AG09309 (cell line): ENCODE measurements at regions not wholly inside any gene's neighbourhood (a gene's known extent, or its start where the extent isn't known, plus 50 kb on each side); places are given as distances from the start of the nearest gene placed in this dataset.
"Not testable (repeated sequence)": the region's sequence is repeated elsewhere in the genome, so short reads cannot be mapped to it uniquely, and the experiment has no call there.

Source experiments
- DNase-seq: peaks from one replicate; pipeline ENCODE4 v3.0.0-alpha.2; 2010; ENCODE audit warnings: low read depth
- H3K4me3 ChIP-seq: 2 replicates; pipeline ENCODE4 v1.5.1; 2011; ENCODE audit warnings: mild to moderate bottlenecking, low read depth, low read length, moderate library complexity; ENCODE audit not compliant: control insufficient read depth
- TF ChIP-seq, protein P1 (sequence below): IDR thresholded peaks from 2 replicates; pipeline ENCODE4 v1.5.1; 2011; ENCODE audit warnings: mild to moderate bottlenecking, low read depth, low read length, inconsistent platforms; ENCODE audit not compliant: insufficient read depth, control insufficient read depth; ENCODE audit errors: missing control alignments

DNA sequence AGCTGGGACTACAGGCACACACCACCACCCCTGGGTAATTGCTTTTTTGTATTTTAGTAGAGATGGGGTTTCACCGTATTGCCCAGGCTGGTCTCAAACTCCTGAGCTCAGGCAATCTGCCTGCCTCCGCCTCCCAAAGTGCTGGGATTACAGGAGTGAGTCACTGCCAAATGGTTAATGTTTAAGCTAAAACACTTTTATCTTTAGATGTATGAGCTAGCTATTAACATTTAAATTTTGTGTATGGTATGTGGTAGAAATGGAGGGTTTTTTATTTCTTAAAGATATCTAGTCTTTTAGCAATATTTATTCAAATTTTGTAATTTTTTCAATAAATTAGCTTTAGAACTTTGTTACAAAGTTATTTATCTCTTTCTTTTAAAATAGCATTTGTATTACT, 1659.8 kb upstream of the ADGRL3 start:
- DNase-seq, result no peak
- TF ChIP-seq, protein P1, sequence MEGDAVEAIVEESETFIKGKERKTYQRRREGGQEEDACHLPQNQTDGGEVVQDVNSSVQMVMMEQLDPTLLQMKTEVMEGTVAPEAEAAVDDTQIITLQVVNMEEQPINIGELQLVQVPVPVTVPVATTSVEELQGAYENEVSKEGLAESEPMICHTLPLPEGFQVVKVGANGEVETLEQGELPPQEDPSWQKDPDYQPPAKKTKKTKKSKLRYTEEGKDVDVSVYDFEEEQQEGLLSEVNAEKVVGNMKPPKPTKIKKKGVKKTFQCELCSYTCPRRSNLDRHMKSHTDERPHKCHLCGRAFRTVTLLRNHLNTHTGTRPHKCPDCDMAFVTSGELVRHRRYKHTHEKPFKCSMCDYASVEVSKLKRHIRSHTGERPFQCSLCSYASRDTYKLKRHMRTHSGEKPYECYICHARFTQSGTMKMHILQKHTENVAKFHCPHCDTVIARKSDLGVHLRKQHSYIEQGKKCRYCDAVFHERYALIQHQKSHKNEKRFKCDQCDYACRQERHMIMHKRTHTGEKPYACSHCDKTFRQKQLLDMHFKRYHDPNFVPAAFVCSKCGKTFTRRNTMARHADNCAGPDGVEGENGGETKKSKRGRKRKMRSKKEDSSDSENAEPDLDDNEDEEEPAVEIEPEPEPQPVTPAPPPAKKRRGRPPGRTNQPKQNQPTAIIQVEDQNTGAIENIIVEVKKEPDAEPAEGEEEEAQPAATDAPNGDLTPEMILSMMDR, result no peak
- no peak overlapping the region for H3K4me3 ChIP-seq

DNA sequence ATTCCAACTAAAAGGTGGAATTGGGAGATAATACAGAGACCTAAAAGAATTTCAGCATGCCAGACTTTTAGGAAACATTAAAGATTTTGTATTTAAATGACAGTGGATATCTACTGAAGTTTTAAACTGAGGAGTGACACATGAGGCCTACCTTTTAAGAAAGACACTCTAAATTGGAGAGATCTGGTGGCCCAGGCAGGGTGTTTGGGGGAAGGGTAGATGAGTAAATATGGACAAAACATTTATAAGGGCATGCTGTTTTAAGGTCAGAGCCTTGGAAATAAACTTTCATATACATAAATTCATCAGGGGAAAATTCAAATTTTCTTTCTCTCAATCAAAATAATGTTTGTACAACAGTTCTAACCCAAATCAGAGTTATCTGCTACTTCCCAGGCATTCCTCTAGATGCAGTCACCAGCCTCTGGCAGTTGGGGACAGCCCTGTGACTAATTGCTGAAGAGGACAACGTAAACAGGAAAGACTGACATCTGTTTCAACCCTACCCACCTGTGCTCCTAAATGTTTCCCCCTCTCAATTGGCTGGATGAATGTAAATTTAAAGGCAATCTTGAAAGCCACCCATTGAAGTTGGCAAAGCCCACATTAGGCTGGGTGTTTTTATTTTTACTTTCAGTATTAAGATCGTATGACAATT, 1646.9 kb upstream of the ADGRL3 start:
- TF ChIP-seq, protein P1, result no peak
- no peak overlapping the region for H3K4me3 ChIP-seq
- no peak for DNase-seq

DNA sequence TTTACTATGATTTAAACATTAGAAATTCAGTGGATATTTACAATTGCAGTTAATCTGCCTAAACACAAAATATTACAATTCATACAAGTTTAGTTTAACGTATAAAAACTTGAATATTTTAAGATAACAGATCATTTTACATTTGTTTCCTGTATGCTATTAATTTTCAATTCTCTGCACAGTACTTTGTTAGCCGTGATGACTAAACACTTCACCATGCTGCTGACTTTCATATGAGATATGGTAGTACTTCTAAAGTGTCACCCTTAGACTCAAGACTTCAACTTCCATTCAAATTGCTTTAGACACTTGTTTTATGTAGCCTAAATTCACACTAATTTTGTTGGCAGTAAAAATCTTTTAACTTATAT, 1646.4 kb upstream of the ADGRL3 start:
- DNase-seq, result no peak
- H3K4me3 ChIP-seq, result no peak overlapping the region
- TF ChIP-seq, protein P1, result no peak

DNA sequence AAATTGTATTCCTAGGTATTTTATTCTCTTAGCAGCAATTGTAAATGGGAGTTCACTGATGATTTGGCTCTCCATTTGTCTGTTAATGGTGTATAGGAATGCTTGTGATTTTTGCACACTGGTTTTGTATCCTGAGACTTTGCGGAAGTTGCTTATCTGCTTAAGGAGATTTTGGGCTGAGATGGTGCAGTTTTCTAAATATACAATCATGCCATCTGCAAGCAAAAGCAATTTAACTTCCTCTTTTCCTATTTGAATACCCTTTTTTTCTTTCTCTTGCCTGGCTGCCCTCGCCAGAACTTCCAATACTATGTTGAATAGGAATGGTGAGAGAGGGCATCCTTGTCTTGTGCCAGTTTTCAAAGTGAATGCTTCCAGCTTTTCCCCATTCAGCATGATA, 1643.9 kb upstream of the ADGRL3 start:
- DNase-seq, result not testable (repeated sequence)

DNA sequence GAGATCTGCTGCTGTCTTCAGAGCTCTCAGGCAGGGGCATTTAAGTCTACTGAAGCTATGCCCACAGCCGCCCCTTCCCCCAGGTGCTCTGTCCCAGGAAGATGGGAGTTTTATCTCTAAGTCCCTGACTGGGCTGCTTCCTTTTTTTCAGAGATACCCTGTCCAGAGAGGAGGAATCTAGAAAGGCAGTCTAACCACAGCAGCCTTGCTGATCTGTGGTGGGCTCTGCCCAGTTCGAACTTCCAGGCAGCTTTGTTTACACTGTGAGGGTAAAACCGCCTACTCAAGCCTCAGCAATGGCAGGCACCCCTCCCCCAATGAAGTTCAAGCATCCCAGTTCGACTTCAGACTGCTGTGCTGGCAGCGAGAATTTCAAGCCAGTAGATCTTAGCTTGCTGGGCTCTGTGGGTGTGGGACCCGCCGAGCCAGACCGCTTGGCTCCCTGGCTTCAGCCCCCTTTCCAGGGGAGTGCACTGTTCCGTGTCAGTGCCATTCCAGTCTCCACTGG, 1639.9 kb upstream of the ADGRL3 start:
- DNase-seq, result not testable (repeated sequence)

More for the DNA sequence above, 1643.9 kb upstream of the ADGRL3 start:
- not testable (repeated sequence) for H3K4me3 ChIP-seq

DNA sequence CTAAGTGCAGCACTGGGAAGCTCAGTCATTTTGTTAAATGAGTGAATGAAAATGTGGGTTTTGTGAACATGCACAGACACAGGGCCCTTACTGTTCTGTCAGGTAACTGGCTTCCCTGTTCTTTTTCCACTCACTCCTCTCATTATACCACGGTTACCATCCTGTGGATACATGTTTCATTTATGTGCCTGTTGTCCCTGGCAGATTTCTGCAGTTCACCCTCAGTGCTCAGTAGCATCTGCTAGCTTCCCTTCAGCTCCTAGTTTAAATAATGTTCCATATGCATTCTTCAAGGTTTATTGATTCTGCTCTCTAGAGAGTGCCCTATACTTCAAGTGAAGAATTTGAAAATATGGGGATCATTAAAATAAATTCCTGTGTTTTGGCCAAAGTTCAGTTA, 1634.3 kb upstream of the ADGRL3 start:
- TF ChIP-seq, protein P1, result no peak
- no peak for DNase-seq
- no peak overlapping the region for H3K4me3 ChIP-seq

More for the DNA sequence above, 1639.9 kb upstream of the ADGRL3 start:
- not testable (repeated sequence) for H3K4me3 ChIP-seq

DNA sequence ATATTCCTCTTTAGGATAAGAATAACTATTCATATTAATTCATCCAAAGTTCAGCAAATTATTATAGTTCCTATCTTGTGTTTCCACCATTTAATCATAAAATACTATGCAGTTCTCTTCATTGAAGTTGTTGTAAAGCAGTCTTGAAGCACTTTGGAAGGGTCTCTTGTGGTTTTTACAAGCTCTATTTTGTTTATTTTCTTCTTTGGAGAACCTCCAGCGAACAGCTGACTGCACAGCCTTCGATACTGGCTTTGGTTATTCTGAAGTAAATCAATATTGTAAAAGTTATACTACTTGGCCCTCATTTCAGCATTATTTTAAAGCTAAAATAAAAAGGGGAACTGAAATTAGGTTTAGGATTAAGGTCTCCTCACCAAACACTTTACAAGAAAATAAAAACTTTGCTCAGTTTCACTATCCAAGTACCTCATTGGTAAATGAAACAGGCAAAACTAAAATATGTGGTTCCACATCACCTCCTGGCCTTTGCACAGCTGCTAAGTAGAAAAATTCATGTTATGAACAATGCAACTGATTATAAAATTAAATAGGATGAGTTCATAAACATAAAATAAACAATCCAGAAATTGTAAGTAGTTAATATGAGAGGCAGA, 1629.2 kb upstream of the ADGRL3 start:
- DNase-seq, result no peak
- TF ChIP-seq, protein P1, result no peak
- H3K4me3 ChIP-seq, result no peak overlapping the region
